Spleen (tissue), 7 donors: ENCODE measurements at regions not wholly inside any gene's neighbourhood (a gene's known extent, or its start where the extent isn't known, plus 50 kb on each side); places are given as distances from the start of the nearest gene placed in this dataset.

Experiments
- POLR2A ChIP-seq, 3 donors: fragments of 450-650 bp; IDR thresholded peaks; one replicate each; pipeline ENCODE4 v1.5.1; 2017; ENCODE audit warnings: antibody characterized with exemption in 3 of 3, mild to moderate bottlenecking in 1 of 3
- POLR2AphosphoS5 ChIP-seq, 3 donors: sonication (generic); formaldehyde crosslinking; IDR thresholded peaks; one replicate each; pipeline ENCODE4 v1.5.1; 2017; ENCODE audit warnings: antibody characterized with exemption in 3 of 3
- TF ChIP-seq, protein P1 (sequence below), 11 experiments: fragments of 200-600 bp in 7 of 11; fragments of 450-650 bp in 4 of 11; sonication (generic) in 4 of 11; IDR thresholded peaks in 8 of 11; conservative IDR thresholded peaks in 3 of 11; 1 replicate in 7 of 11; 2 replicates in 4 of 11; pipeline versions ENCODE4 v1.4.0 to v1.8.0; 2016 to 2021; ENCODE audit warnings: antibody characterized with exemption in 11 of 11, inconsistent platforms in 4 of 11, mild to moderate bottlenecking in 1 of 11
- donor health status: DM: no; HTN: no; CAD: no; lungs with moderate emphysema.
- donor health status: DM: no; HTN: no; CAD: no.
- donor health status: DM: no; HTN: no; CAD: no.

DNA sequence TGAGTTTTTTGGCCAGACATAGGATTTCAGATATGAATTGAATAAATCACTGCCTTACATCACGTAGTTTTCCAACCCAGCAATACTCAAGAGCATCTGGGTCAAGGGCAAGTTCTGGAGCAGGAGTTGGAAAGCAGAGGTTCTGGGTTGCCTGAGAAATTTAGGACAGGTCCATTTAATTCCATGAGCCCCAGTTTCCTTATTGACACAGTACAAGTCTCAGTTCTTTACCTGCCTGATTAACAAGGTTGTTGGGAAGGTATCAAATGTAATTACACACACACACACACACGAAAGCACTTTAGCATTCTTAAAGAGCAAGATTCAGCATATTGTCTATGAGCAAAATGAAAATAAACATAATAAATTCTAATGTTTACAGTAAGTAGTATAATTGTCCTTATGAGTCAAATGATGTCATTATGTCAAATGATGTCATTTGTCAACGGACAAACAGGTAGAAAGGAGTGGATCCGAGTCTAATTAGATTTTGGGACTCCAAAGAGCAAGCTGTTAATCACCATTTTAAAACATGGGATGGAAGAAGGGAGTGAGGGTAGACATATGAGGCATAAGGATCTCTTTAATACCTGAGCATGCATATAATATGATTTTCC is 268.4 kb upstream of the ARGLU1 start:
- TF ChIP-seq, protein P1, sequence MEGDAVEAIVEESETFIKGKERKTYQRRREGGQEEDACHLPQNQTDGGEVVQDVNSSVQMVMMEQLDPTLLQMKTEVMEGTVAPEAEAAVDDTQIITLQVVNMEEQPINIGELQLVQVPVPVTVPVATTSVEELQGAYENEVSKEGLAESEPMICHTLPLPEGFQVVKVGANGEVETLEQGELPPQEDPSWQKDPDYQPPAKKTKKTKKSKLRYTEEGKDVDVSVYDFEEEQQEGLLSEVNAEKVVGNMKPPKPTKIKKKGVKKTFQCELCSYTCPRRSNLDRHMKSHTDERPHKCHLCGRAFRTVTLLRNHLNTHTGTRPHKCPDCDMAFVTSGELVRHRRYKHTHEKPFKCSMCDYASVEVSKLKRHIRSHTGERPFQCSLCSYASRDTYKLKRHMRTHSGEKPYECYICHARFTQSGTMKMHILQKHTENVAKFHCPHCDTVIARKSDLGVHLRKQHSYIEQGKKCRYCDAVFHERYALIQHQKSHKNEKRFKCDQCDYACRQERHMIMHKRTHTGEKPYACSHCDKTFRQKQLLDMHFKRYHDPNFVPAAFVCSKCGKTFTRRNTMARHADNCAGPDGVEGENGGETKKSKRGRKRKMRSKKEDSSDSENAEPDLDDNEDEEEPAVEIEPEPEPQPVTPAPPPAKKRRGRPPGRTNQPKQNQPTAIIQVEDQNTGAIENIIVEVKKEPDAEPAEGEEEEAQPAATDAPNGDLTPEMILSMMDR (IDR thresholded peaks at IDR 0.05 in 8 of 11, conservative IDR thresholded peaks at IDR 0.05 in 3 of 11): no peak
- TF ChIP-seq POLR2AphosphoS5 (IDR thresholded peaks at IDR 0.05) (no peak), POLR2A (IDR thresholded peaks at IDR 0.05) (no peak)
